GM12878 (cell line): ENCODE measurements at regions not wholly inside any gene's neighbourhood (a gene's known extent, or its start where the extent isn't known, plus 50 kb on each side); places are given as distances from the start of the nearest gene placed in this dataset.

Source experiments
- ATAC-seq: fragments of 200-7000 bp; cut with Tn5 transposase; 3 replicates; pipeline ENCODE4 v1.9.1; 2020; ENCODE audit warnings: mild to moderate bottlenecking, moderate library complexity
- BruUV-seq: library from RNA; stranded (reverse); fragments of 400-500 nt; replicated peaks from 2 replicates; lab custom pipeline; 2021; lab: Mats Ljungman, UMichigan
- CTCF ChIA-PET: fragments of 300-600 bp; sonication (Branson Sonifier 250); formaldehyde crosslinking; extraction: SDS; loops from one replicate; lab custom pipeline; 2021; ENCODE audit warnings: inconsistent platforms; lab: Yijun Ruan, JAX
- POLR2A ChIA-PET: fragments of 350-600 bp; formaldehyde crosslinking; extraction: SDS; loops from one replicate; lab custom pipeline; 2021; ENCODE audit warnings: inconsistent platforms; lab: Charles Lee
- RAD21 ChIA-PET: fragments of 300-600 bp; sonication (Branson Sonifier 250); formaldehyde crosslinking; loops from one replicate; lab custom pipeline; 2023; ENCODE audit warnings: antibody characterized with exemption; ENCODE audit not compliant: unreplicated experiment; lab: Charles Lee
- SMC1A ChIA-PET: fragments of 300-600 bp; sonication (Branson Sonifier 250); formaldehyde crosslinking; loops from one replicate; lab custom pipeline; 2023; ENCODE audit not compliant: unreplicated experiment, uncharacterized antibody; lab: Charles Lee
- DNase-seq: peaks from one replicate; pipeline ENCODE4 v3.0.0-alpha.2; 2011; ENCODE audit warnings: low read depth, low spot score
- FAIRE-seq: peaks from 3 replicates; lab custom pipeline; 2011; peaks lifted over from hg19 to GRCh38; lab: Jason Lieb, UNC
- H2AFZ ChIP-seq: 2 replicates; pipeline ENCODE4 v1.6.0; 2011; ENCODE audit warnings: low read depth, low read length, control low read depth; ENCODE audit not compliant: control insufficient read depth
- H3K27ac ChIP-seq: 2 replicates; pipeline ENCODE4 v1.5.1; 2011; ENCODE audit warnings: control low read depth; ENCODE audit not compliant: control insufficient read depth, insufficient read depth
- H3K27me3 ChIP-seq, 2 experiments: replicated peaks in 1 of 2; 2 replicates each; pipeline versions ENCODE4 v1.6.0 to v1.6.1; 2011; ENCODE audit warnings: low read length in 1 of 2; ENCODE audit not compliant: control insufficient read depth in 2 of 2, insufficient read depth in 2 of 2
- H3K36me3 ChIP-seq, 2 experiments: 2 replicates each; pipeline ENCODE4 v1.5.1; 2011; ENCODE audit warnings: low read length in 1 of 2; ENCODE audit not compliant: control insufficient read depth in 2 of 2, insufficient read depth in 2 of 2
- H3K4me1 ChIP-seq: 2 replicates; pipeline ENCODE4 v1.6.1; 2011; ENCODE audit warnings: mild to moderate bottlenecking, low read length, moderate library complexity, mixed read lengths; ENCODE audit not compliant: control insufficient read depth, insufficient read depth
- H3K4me2 ChIP-seq: 2 replicates; pipeline ENCODE4 v1.6.0; 2011; ENCODE audit warnings: control low read depth; ENCODE audit not compliant: control insufficient read depth, insufficient read depth
- H3K4me3 ChIP-seq: fragments of 200-600 bp; sonication (generic); 2 replicates; pipeline ENCODE4 v1.5.1; 2016
- H3K79me2 ChIP-seq: 2 replicates; pipeline ENCODE4 v1.6.0; 2011; ENCODE audit warnings: low read length; ENCODE audit not compliant: control insufficient read depth, insufficient read depth
- H3K9ac ChIP-seq: 2 replicates; pipeline ENCODE4 v1.8.0; 2011; ENCODE audit warnings: low read length, control low read depth, mixed read lengths; ENCODE audit not compliant: control insufficient read depth, insufficient read depth
- H3K9me3 ChIP-seq: replicated peaks from 3 replicates; pipeline ENCODE4 v1.5.1; 2011; ENCODE audit warnings: mild to moderate bottlenecking, low read length; ENCODE audit not compliant: control insufficient read depth, insufficient read depth
- H4K20me1 ChIP-seq: 2 replicates; pipeline ENCODE4 v1.6.0; 2011; ENCODE audit not compliant: control insufficient read depth, insufficient read depth
- BACH1 ChIP-seq: fragments of 450-650 bp; IDR thresholded peaks from 2 replicates; pipeline ENCODE4 v1.6.1; 2017; ENCODE audit warnings: mild to moderate bottlenecking, borderline replicate concordance
- DPF2 ChIP-seq: fragments of 450-650 bp; IDR thresholded peaks from 2 replicates; pipeline ENCODE4 v1.6.1; 2017; ENCODE audit warnings: mild to moderate bottlenecking
- JUNB ChIP-seq: IDR thresholded peaks from 2 replicates; pipeline ENCODE4 v1.6.1; 2016; ENCODE audit warnings: antibody characterized with exemption, mild to moderate bottlenecking
- MYB ChIP-seq: fragments of 150-350 bp; IDR thresholded peaks from 2 replicates; pipeline ENCODE4 v1.6.1; 2014; ENCODE audit warnings: mild to moderate bottlenecking, low read depth, low read length, borderline replicate concordance
- NFIC ChIP-seq: IDR thresholded peaks from 2 replicates; pipeline ENCODE4 v1.6.1; 2012; ENCODE audit warnings: low read depth, mild to moderate bottlenecking, inconsistent platforms, low read length, moderate library complexity
- NFYB ChIP-seq: IDR thresholded peaks from 2 replicates; pipeline ENCODE4 v1.6.1; 2011; ENCODE audit warnings: low read depth, mild to moderate bottlenecking, low read length, improper control_type of control experiment, moderate library complexity; ENCODE audit not compliant: insufficient read depth
- NKRF ChIP-seq: fragments of 450-650 bp; conservative IDR thresholded peaks from 2 replicates; pipeline ENCODE4 v1.6.1; 2017; ENCODE audit warnings: mild to moderate bottlenecking, moderate library complexity
- NR2C2 ChIP-seq: IDR thresholded peaks from 2 replicates; pipeline ENCODE4 v1.6.1; 2011; ENCODE audit warnings: borderline replicate concordance, low read depth; ENCODE audit not compliant: control insufficient read depth, insufficient read length
- PAX5 ChIP-seq: IDR thresholded peaks from 2 replicates; pipeline ENCODE4 v1.6.1; 2011; ENCODE audit warnings: low read depth, low read length, borderline replicate concordance
- PRDM15 ChIP-seq: fragments of 450-650 bp; formaldehyde crosslinking; IDR thresholded peaks from 2 replicates; pipeline ENCODE4 v1.4.0; 2020; ENCODE audit warnings: mild to moderate bottlenecking, moderate library complexity
- SMC3 ChIP-seq: IDR thresholded peaks from 2 replicates; pipeline ENCODE4 v1.6.1; 2011; ENCODE audit warnings: low read length, improper control_type of control experiment, borderline replicate concordance
- SUZ12 ChIP-seq: fragments of 200-600 bp; sonication (generic); IDR thresholded peaks from one replicate; pipeline ENCODE4 v1.6.1; 2018; ENCODE audit warnings: antibody characterized with exemption, mild to moderate bottlenecking; ENCODE audit not compliant: unreplicated experiment
- ZBTB40 ChIP-seq: fragments of 450-650 bp; IDR thresholded peaks from 2 replicates; pipeline ENCODE4 v1.6.1; 2016; ENCODE audit warnings: mild to moderate bottlenecking, moderate library complexity, borderline replicate concordance
- WGBS: methylation state at CpG from one replicate; pipeline ENCODE4 v1.1.6; 2016; ENCODE audit warnings: low lambda C conversion rate; ENCODE audit not compliant: insufficient replicate concordance, insufficient coverage; ENCODE audit errors: missing lambda C conversion rate; 5-methylcytosine and 5-hydroxymethylcytosine counted together
- in situ Hi-C: fragments of 300-500 bp; cut with MboI; formaldehyde crosslinking; loops from 9 replicates; pipeline ENCODE4 v1.14.3; 2018; ENCODE audit warnings: mixed read lengths
- intact Hi-C: fragments of 100-400 bp; cut with micrococcal nuclease; formaldehyde crosslinking; loops from one replicate; pipeline ENCODE4 v1.14.2; 2022; ENCODE audit not compliant: unreplicated experiment

- BruUV-seq: no TSS peak
Measured at GRCh38 chr2:216768908-216769411, 73.6 kb upstream of the IGFBP5 start.

More at GRCh38 chr2:216768908-216769411, 73.6 kb upstream of the IGFBP5 start:
- in situ Hi-C loops: no loop called here
- no peaks in the 10 kb centered on the region for H3K79me2 ChIP-seq
- no peak for TF ChIP-seq MYB
- TF ChIP-seq PRDM15: no peak
- TF ChIP-seq SMC3: no peak
- no peak for TF ChIP-seq NKRF
- TF ChIP-seq ZBTB40: no peak
- no peak for TF ChIP-seq DPF2
- no peak for TF ChIP-seq PAX5
- TF ChIP-seq NFYB: no peak
- TF ChIP-seq JUNB: no peak
- TF ChIP-seq BACH1: no peak
- no peak for TF ChIP-seq SUZ12
- TF ChIP-seq NR2C2: no peak
- TF ChIP-seq NFIC: no peak
- no peak overlapping the region for H3K27ac ChIP-seq
- POLR2A ChIA-PET: no interaction called here
- CTCF ChIA-PET: interaction anchor here (1.2 kb wide), 1 partner anchor 10 kb away, joined by 5 read pairs; no protein-coding TSS in a partner anchor
- FAIRE-seq (no peak), DNase-seq (no peak), ATAC-seq (no peak)
- H2AFZ ChIP-seq: no peak overlapping the region
- intact Hi-C loops: no loop called here
- WGBS: 6% methylated on average over 3 of the region's 3 CpGs
- H3K9ac ChIP-seq: no peak overlapping the region
- RAD21 ChIA-PET: no interaction called here
- H3K4me1 ChIP-seq: no peaks in the 10 kb centered on the region
- no peak overlapping the region for H3K4me3 ChIP-seq
- SMC1A ChIA-PET: no interaction called here
- no peaks in the 10 kb centered on the region for H4K20me1 ChIP-seq
- H3K36me3 ChIP-seq: no peaks in the 10 kb centered on the region
- peaks cover 0 to 6% of the 10 kb centered on the region in 2 experiments for H3K27me3 ChIP-seq
- no peaks in the 10 kb centered on the region for H3K9me3 ChIP-seq
- H3K4me2 ChIP-seq: no peak overlapping the region
